ENCODE measurements at regions not wholly inside any gene's neighbourhood (a gene's known extent, or its start where the extent isn't known, plus 50 kb on each side); places are given as distances from the start of the nearest gene placed in this dataset.

DNA sequence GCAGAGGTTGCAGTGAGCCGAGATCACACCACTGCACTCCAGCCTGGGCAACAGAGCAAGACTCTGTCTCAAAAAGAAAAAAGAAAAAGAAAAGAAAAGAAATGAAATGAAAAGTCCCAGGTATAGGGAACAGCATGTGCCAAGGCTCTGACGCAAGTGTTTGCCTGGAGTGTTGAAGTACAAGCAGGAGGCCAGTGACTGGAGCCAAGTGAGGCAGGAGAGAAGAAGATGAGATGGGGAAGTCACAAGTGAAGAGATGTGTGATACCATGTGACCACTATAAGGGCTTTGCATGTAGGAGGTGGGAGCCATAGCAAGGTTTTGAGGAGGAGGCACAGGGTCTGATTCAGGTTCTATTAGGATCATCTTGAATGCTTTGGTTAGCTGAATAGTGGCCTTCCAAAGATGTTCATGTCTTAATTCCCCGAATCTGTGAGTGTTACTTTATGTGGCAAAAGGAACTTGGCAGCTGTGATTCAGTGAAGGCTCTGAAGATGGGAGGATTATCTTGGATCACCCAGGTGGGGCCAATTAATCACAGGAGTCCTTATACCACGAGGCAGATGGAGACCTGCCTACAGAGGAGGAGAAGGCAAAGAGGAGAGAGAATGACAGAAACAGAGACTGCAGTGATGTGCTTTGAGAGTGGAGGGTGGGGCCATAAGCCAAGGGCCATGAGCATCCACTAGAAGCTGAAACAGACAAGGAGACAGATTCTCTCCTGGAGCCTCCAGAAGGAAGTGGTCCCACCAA, 91.1 kb upstream of the PTPN1 start:
- H3K36me3 ChIP-seq, result no peaks in the 10 kb centered on the region
- H3K9me3 ChIP-seq, result no peaks in the 10 kb centered on the region
- H3K4me1 ChIP-seq (ENCODE audit: control insufficient read depth in 1 of 2, low read depth in 2 of 2), result peaks cover 20 to 42% of the 10 kb centered on the region in 2 donors
- ATAC-seq (ENCODE audit: insufficient number of reproducible peaks, low FRiP score, low read depth) (no peak), DNase-seq (ENCODE audit: low spot score) (no peak)
- no peaks in the 10 kb centered on the region for H3K27me3 ChIP-seq (replicated peaks; ENCODE audit: insufficient read depth)
- TF ChIP-seq, protein P1, sequence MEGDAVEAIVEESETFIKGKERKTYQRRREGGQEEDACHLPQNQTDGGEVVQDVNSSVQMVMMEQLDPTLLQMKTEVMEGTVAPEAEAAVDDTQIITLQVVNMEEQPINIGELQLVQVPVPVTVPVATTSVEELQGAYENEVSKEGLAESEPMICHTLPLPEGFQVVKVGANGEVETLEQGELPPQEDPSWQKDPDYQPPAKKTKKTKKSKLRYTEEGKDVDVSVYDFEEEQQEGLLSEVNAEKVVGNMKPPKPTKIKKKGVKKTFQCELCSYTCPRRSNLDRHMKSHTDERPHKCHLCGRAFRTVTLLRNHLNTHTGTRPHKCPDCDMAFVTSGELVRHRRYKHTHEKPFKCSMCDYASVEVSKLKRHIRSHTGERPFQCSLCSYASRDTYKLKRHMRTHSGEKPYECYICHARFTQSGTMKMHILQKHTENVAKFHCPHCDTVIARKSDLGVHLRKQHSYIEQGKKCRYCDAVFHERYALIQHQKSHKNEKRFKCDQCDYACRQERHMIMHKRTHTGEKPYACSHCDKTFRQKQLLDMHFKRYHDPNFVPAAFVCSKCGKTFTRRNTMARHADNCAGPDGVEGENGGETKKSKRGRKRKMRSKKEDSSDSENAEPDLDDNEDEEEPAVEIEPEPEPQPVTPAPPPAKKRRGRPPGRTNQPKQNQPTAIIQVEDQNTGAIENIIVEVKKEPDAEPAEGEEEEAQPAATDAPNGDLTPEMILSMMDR (IDR thresholded peaks at IDR 0.05), result no peak
- H3K27ac ChIP-seq, result no peak overlapping the region
- H3K4me3 ChIP-seq, result no peak overlapping the region

DNA sequence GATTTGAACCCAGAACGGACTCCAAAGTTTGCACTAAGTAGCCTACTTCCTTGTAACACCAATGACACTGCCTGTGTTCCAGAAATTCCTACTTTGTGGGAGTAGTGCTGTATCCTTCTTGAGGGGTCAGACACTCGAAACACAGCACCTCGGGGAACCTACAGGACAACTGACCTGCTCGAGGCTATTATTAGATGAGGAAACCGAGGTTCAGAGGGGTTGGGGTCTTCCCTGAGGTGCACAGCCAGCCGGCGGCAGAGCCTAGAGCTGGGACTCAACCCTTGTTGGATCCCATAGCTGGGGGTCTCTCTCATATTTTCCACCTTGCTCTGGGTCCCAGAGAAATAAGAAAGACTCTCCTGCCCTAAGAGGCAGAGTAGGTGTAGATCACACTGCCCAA, 89.8 kb upstream of the PTPN1 start:
- ATAC-seq (ENCODE audit: insufficient number of reproducible peaks, low FRiP score, low read depth) (no peak), DNase-seq (ENCODE audit: low spot score) (no peak)
- H3K27me3 ChIP-seq (replicated peaks; ENCODE audit: insufficient read depth), result no peaks in the 10 kb centered on the region
- TF ChIP-seq, protein P1 (IDR thresholded peaks at IDR 0.05), result no peak
- no peaks in the 10 kb centered on the region for H3K9me3 ChIP-seq
- no peaks in the 10 kb centered on the region for H3K36me3 ChIP-seq
- H3K4me1 ChIP-seq (ENCODE audit: control insufficient read depth in 1 of 2, low read depth in 2 of 2), result peaks cover 13 to 30% of the 10 kb centered on the region in 2 donors
- no peak overlapping the region for H3K4me3 ChIP-seq
- no peak overlapping the region for H3K27ac ChIP-seq

DNA sequence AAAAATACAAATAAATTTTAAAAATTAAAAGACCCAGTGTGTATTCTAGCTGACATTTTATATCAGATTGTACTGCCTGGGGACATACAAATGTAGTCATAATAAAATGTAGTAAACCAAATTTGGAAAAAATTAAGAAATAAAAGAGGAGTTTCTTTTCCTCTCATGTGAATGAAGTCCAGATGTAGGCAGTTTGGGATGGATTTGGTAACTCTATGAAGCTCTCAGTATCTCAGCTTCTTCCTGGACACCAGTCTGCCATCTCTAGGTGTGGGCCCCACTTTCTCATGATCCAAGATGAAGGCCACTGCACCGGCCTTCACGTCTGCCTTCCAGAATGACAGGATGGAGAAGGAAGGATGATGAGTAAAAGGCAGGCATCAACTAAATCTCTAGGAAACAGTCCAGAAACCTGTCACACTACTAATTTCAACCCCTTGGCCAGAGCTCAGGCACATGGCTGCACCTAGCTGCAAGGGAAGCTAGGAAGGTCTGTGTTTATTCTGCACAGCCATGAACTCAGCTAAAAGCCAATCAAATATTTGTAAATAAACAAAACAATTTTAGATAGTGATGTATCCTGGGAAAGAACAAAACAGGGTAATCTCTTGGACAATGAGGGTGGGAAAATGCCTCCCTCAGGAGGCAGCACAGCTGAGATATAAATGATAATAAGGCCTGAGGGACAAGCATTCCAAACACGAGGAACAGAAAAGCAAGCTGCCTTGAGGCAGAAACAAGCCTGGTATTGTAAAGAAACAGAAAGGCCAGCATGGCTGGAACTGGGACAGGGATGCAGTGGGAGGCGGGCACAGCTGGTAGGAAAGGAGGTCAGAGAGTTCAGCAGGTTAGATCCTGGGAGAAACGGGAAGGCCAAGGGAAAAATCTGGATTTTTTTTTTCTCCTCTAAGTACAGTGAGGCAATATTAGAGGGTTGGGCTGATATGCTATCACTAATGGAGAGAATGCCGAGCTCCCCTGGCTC, 88.5 kb upstream of the PTPN1 start:
- H3K27ac ChIP-seq, result peak overlapping the region in 1 of 2 donors; percentile 34
- DNase-seq (ENCODE audit: low spot score) (no peak), ATAC-seq (ENCODE audit: insufficient number of reproducible peaks, low FRiP score, low read depth) (no peak)
- no peaks in the 10 kb centered on the region for H3K27me3 ChIP-seq (replicated peaks; ENCODE audit: insufficient read depth)
- no peaks in the 10 kb centered on the region for H3K36me3 ChIP-seq
- TF ChIP-seq, protein P1 (IDR thresholded peaks at IDR 0.05), result no peak
- no peaks in the 10 kb centered on the region for H3K9me3 ChIP-seq
- H3K4me3 ChIP-seq, result no peak overlapping the region
- H3K4me1 ChIP-seq (ENCODE audit: control insufficient read depth in 1 of 2, low read depth in 2 of 2), result peaks cover 4 to 22% of the 10 kb centered on the region in 2 donors

DNA sequence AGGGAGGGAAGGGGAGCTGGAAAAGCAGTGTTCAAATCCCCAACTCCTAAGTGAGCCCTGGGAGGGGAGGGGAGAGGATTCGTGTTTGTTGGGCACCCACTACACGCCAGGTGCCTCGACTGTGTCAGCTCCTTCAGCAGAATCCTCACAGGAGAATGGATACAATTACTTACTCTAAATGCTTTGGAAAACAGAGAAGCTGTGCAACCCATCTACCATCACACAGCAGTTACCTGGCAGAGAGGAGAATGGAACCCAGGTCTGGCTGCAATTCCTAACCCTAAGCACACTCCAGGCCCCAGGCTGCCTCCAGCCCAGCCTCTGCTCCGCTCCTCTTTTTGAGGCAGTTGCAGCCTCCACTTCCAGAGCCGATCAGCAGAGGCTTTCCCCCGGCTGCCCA, 86.4 kb upstream of the PTPN1 start:
- H3K27ac ChIP-seq, result peak overlapping the region; percentile 21 to 42
- no peak for DNase-seq (ENCODE audit: low spot score)

More for the DNA sequence above, 86.4 kb upstream of the PTPN1 start:
- no peak for ATAC-seq (ENCODE audit: insufficient number of reproducible peaks, low FRiP score, low read depth)
- TF ChIP-seq, protein P1 (IDR thresholded peaks at IDR 0.05), result no peak
- no peak overlapping the region for H3K4me3 ChIP-seq
- H3K27me3 ChIP-seq (replicated peaks; ENCODE audit: insufficient read depth), result no peaks in the 10 kb centered on the region
- no peaks in the 10 kb centered on the region for H3K36me3 ChIP-seq
- H3K9me3 ChIP-seq, result no peaks in the 10 kb centered on the region
- H3K4me1 ChIP-seq (ENCODE audit: control insufficient read depth in 1 of 2, low read depth in 2 of 2), result peaks cover 12 to 31% of the 10 kb centered on the region in 2 donors
